H1 (cell line): ENCODE measurements at regions not wholly inside any gene's neighbourhood (a gene's known extent, or its start where the extent isn't known, plus 50 kb on each side); places are given as distances from the start of the nearest gene placed in this dataset.

Experiments
- CTCF ChIA-PET: fragments of 300-600 bp; sonication (Branson Sonifier 250); formaldehyde crosslinking; loops from one replicate; lab custom pipeline; 2021; ENCODE audit not compliant: partially characterized antibody; lab: Charles Lee
- POLR2A ChIA-PET: fragments of 300-600 bp; sonication (Branson Sonifier 250); formaldehyde crosslinking; loops from one replicate; lab custom pipeline; 2021; ENCODE audit warnings: inconsistent platforms; ENCODE audit not compliant: partially characterized antibody; lab: Charles Lee
- DNase-seq, 2 experiments: peaks; one replicate each; pipeline versions ENCODE4 v3.0.0 to v3.0.0-alpha.2; 2010 to 2022; ENCODE audit warnings: low spot score in 2 of 2, low read depth in 1 of 2, mixed read lengths in 1 of 2
- FAIRE-seq: peaks from 2 replicates; lab custom pipeline; 2011; peaks lifted over from hg19 to GRCh38; lab: Jason Lieb, UNC
- H2AFZ ChIP-seq: 2 replicates; pipeline ENCODE4 v1.8.1; 2012; ENCODE audit warnings: low read length, inconsistent platforms
- H2AK5ac ChIP-seq: 2 replicates; pipeline ENCODE4 v1.6.1; 2013; ENCODE audit warnings: low read depth, low read length
- H2BK120ac ChIP-seq: replicated peaks from 2 replicates; pipeline ENCODE3; 2013; ENCODE audit warnings: low read depth, low read length, inconsistent platforms
- H2BK12ac ChIP-seq: 2 replicates; pipeline ENCODE4 v1.6.1; 2013; ENCODE audit warnings: low read depth, low read length
- H2BK15ac ChIP-seq: 2 replicates; pipeline ENCODE4 v1.6.1; 2013; ENCODE audit warnings: low read length
- H2BK20ac ChIP-seq: 2 replicates; pipeline ENCODE4 v1.6.1; 2013; ENCODE audit warnings: low read length
- H2BK5ac ChIP-seq: 2 replicates; pipeline ENCODE4 v1.6.1; 2013; ENCODE audit warnings: low read depth, low read length
- H3K14ac ChIP-seq: 2 replicates; pipeline ENCODE4 v1.6.1; 2013; ENCODE audit warnings: inconsistent platforms; ENCODE audit not compliant: insufficient read length
- H3K18ac ChIP-seq: 2 replicates; pipeline ENCODE4 v1.6.1; 2013; ENCODE audit warnings: low read length; ENCODE audit errors: extremely low read depth
- H3K23ac ChIP-seq: 2 replicates; pipeline ENCODE4 v1.6.1; 2013; ENCODE audit warnings: inconsistent platforms; ENCODE audit not compliant: insufficient read length
- H3K23me2 ChIP-seq: 2 replicates; pipeline ENCODE4 v1.6.1; 2013; ENCODE audit warnings: low read depth, low read length
- H3K27ac ChIP-seq: 2 replicates; pipeline ENCODE4 v1.6.1; 2011; ENCODE audit warnings: low read depth, low read length, inconsistent platforms
- H3K27me3 ChIP-seq, 4 experiments: replicated peaks in 1 of 4; 1 replicate in 1 of 4; 2 replicates in 3 of 4; pipeline versions ENCODE4 v1.6.1 to v1.8.1; 2011 to 2013; ENCODE audit warnings: low read length in 3 of 4, mild to moderate bottlenecking in 3 of 4, inconsistent platforms in 2 of 4, mixed read lengths in 2 of 4, moderate library complexity in 1 of 4; ENCODE audit not compliant: control insufficient read depth in 3 of 4, insufficient read depth in 3 of 4; ENCODE audit errors: extremely low read depth in 1 of 4
- H3K36me3 ChIP-seq, 4 experiments: 2 replicates each; pipeline versions ENCODE4 v1.6.1 to v1.8.1; 2011 to 2013; ENCODE audit warnings: mild to moderate bottlenecking in 4 of 4, low read length in 3 of 4, moderate library complexity in 2 of 4, control low read depth in 1 of 4, inconsistent platforms in 1 of 4; ENCODE audit not compliant: insufficient read depth in 4 of 4, control insufficient read depth in 2 of 4
- H3K4ac ChIP-seq: replicated peaks from 2 replicates; pipeline ENCODE3; 2013; ENCODE audit warnings: low read length, low read depth, mixed read lengths, inconsistent platforms; ENCODE audit not compliant: insufficient read length
- H3K4me1 ChIP-seq, 4 experiments: replicated peaks in 1 of 4; 1 replicate in 1 of 4; 2 replicates in 3 of 4; pipeline versions ENCODE4 v1.6.1 to v1.8.1; 2011 to 2013; ENCODE audit warnings: low read length in 3 of 4, inconsistent platforms in 2 of 4, mixed read lengths in 1 of 4; ENCODE audit not compliant: insufficient read depth in 4 of 4, control insufficient read depth in 3 of 4
- H3K4me2 ChIP-seq, 2 experiments: 2 replicates each; pipeline versions ENCODE4 v1.6.1 to v1.8.1; 2011 to 2013; ENCODE audit warnings: low read depth in 2 of 2, low read length in 2 of 2, control low read depth in 1 of 2, inconsistent platforms in 1 of 2, mild to moderate bottlenecking in 1 of 2; ENCODE audit not compliant: insufficient read depth in 1 of 2
- H3K4me3 ChIP-seq, 4 experiments: fragments of 200-600, 300-600 bp in 1 of 4; sonication (generic), shearing (Covaris generic), sonication (Bioruptor Twin) in 1 of 4; 2 replicates each; pipeline versions ENCODE4 v1.5.1 to v1.8.1; 2011 to 2016; ENCODE audit warnings: low read length in 4 of 4, low read depth in 3 of 4, control low read depth in 2 of 4, inconsistent platforms in 2 of 4, mild to moderate bottlenecking in 2 of 4, mixed read lengths in 1 of 4, moderate library complexity in 1 of 4; ENCODE audit not compliant: insufficient read depth in 2 of 4; ENCODE audit errors: extremely low read depth in 1 of 4
- H3K56ac ChIP-seq: replicated peaks from 2 replicates; pipeline ENCODE3; 2013; ENCODE audit warnings: low read depth, mild to moderate bottlenecking, mixed read lengths, low read length, inconsistent platforms; ENCODE audit not compliant: insufficient read length
- H3K79me1 ChIP-seq: 2 replicates; pipeline ENCODE4 v1.6.1; 2013; ENCODE audit warnings: low read depth, low read length, control low read depth
- H3K79me2 ChIP-seq, 2 experiments: 2 replicates each; pipeline versions ENCODE4 v1.6.1 to v1.8.1; 2012 to 2013; ENCODE audit warnings: low read length in 2 of 2, mild to moderate bottlenecking in 2 of 2, inconsistent platforms in 1 of 2; ENCODE audit not compliant: insufficient read depth in 2 of 2, control insufficient read depth in 1 of 2
- H3K9ac ChIP-seq, 4 experiments: replicated peaks in 1 of 4; 1 replicate in 1 of 4; 2 replicates in 3 of 4; pipeline versions ENCODE4 v1.6.1 to v1.8.1; 2011 to 2013; ENCODE audit warnings: low read depth in 3 of 4, low read length in 3 of 4, control low read depth in 2 of 4, mild to moderate bottlenecking in 2 of 4, moderate library complexity in 2 of 4, inconsistent platforms in 1 of 4; ENCODE audit errors: extremely low read depth in 1 of 4
- H3K9me3 ChIP-seq, 2 experiments: 2 replicates each; pipeline versions ENCODE4 v1.6.1 to v1.8.1; 2012 to 2013; ENCODE audit warnings: mild to moderate bottlenecking in 2 of 2, moderate library complexity in 2 of 2, control low read depth in 1 of 2, inconsistent platforms in 1 of 2, low read depth in 1 of 2, low read length in 1 of 2, mixed read lengths in 1 of 2; ENCODE audit not compliant: insufficient read depth in 2 of 2
- H4K20me1 ChIP-seq, 2 experiments: replicated peaks in 1 of 2; 2 replicates each; pipeline versions ENCODE3 to v1.8.1; 2011 to 2013; ENCODE audit warnings: inconsistent platforms in 2 of 2, low read length in 2 of 2, mild to moderate bottlenecking in 1 of 2; ENCODE audit not compliant: insufficient read depth in 2 of 2, control insufficient read depth in 1 of 2
- H4K5ac ChIP-seq: 2 replicates; pipeline ENCODE4 v1.6.1; 2013; ENCODE audit warnings: low read length, low read depth, mixed read lengths, inconsistent platforms; ENCODE audit not compliant: insufficient read length
- H4K8ac ChIP-seq: 2 replicates; pipeline ENCODE4 v1.8.0; 2013; ENCODE audit warnings: mild to moderate bottlenecking, moderate library complexity, low read length, inconsistent platforms; ENCODE audit not compliant: insufficient read depth; ENCODE audit errors: extremely low read depth
- H4K91ac ChIP-seq: replicated peaks from 2 replicates; pipeline ENCODE3; 2013; ENCODE audit warnings: low read length, mixed read lengths, inconsistent platforms; ENCODE audit not compliant: insufficient read length
- CHD1 ChIP-seq: IDR thresholded peaks from 2 replicates; pipeline ENCODE4 v1.6.1; 2012; ENCODE audit warnings: low read depth, low read length, improper control_type of control experiment
- CREB1 ChIP-seq: IDR thresholded peaks from 2 replicates; pipeline ENCODE4 v1.6.1; 2012; ENCODE audit warnings: inconsistent platforms
- CTBP2 ChIP-seq: IDR thresholded peaks from 2 replicates; pipeline ENCODE4 v1.7.0; 2011; ENCODE audit warnings: borderline replicate concordance, mild to moderate bottlenecking, moderate library complexity, mixed read lengths, low read length; ENCODE audit not compliant: insufficient read depth, insufficient read length
- GABPA ChIP-seq: IDR thresholded peaks from 2 replicates; pipeline ENCODE4 v1.6.1; 2011; ENCODE audit warnings: mild to moderate bottlenecking, low read length, moderate library complexity, borderline replicate concordance; ENCODE audit not compliant: insufficient read depth
- JUND ChIP-seq: IDR thresholded peaks from 2 replicates; pipeline ENCODE4 v1.6.1; 2011; ENCODE audit warnings: mild to moderate bottlenecking, improper control_type of control experiment, low read length
- MAFK ChIP-seq: IDR thresholded peaks from 2 replicates; pipeline ENCODE4 v1.6.1; 2012; ENCODE audit warnings: low read depth, mild to moderate bottlenecking, improper control_type of control experiment, low read length
- RAD21 ChIP-seq, 2 experiments: IDR thresholded peaks in 1 of 2; conservative IDR thresholded peaks in 1 of 2; 2 replicates each; pipeline ENCODE4 v1.6.1; 2011; ENCODE audit warnings: low read depth in 2 of 2, low read length in 2 of 2, improper control_type of control experiment in 1 of 2, inconsistent platforms in 1 of 2, mild to moderate bottlenecking in 1 of 2, moderate library complexity in 1 of 2
- RBBP5 ChIP-seq: IDR thresholded peaks from 2 replicates; pipeline ENCODE4 v1.7.1; 2012; ENCODE audit warnings: low read depth, mild to moderate bottlenecking, inconsistent platforms, low read length, moderate library complexity, borderline replicate concordance
- RXRA ChIP-seq: IDR thresholded peaks from 2 replicates; pipeline ENCODE4 v1.6.1; 2011; ENCODE audit warnings: low read depth, mild to moderate bottlenecking, low read length, moderate library complexity; ENCODE audit not compliant: insufficient read depth
- SIRT6 ChIP-seq: IDR thresholded peaks from one replicate; pipeline ENCODE4 v1.7.1; 2012; ENCODE audit warnings: low read length, inconsistent platforms
- YY1 ChIP-seq: IDR thresholded peaks from 2 replicates; pipeline ENCODE4 v1.6.1; 2011; ENCODE audit warnings: low read depth, mild to moderate bottlenecking, low read length
- WGBS, 2 experiments: shearing (Covaris generic) in 1 of 2; methylation state at CpG; one replicate each; pipeline versions ENCODE4 v1.1.6 to v1.1.7; 2013 to 2015; ENCODE audit warnings: low lambda C conversion rate in 2 of 2, mixed read lengths in 2 of 2, inconsistent platforms in 1 of 2, low coverage in 1 of 2, missing lambda C conversion rate in 1 of 2; ENCODE audit not compliant: insufficient replicate concordance in 2 of 2, insufficient coverage in 1 of 2, insufficient read length in 1 of 2; ENCODE audit errors: extremely low coverage in 1 of 2, missing lambda C conversion rate in 1 of 2; 5-methylcytosine and 5-hydroxymethylcytosine counted together
- TF ChIP-seq, protein P1 (sequence below): IDR thresholded peaks from 2 replicates; pipeline ENCODE4 v1.6.1; 2011; ENCODE audit warnings: low read depth, mild to moderate bottlenecking, low read length; ENCODE audit not compliant: insufficient read depth

DNA sequence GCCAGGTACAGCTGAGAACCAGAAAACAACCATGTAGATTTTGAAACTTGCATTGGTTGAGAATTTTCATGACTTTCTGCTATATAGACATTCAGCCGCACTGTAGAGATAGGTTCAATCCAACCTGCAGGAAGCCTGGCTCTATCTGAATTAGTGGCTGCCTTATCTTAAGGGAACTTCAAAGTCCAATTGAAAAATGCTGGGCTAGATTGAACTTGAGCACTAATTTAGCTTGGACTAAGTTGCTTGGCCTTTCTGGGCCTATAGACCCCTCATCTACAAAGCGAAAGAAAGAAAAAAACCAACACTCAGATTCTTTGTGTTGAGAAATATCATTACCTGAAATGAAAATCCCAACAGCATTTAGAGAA lies 332.4 kb downstream of the NUAK1 start:
- Histone ChIP-seq H4K8ac (no peak overlapping the region), H4K5ac (no peak overlapping the region), H3K36me3 (no peaks in the 10 kb centered on the region), H3K4ac (no peak overlapping the region), H3K27ac (no peak overlapping the region), H3K56ac (no peak overlapping the region), H3K23ac (no peak overlapping the region), H2BK20ac (no peak overlapping the region), H3K14ac (no peak overlapping the region), H2BK12ac (no peak overlapping the region), H3K79me1 (no peaks in the 10 kb centered on the region), H3K4me2 (no peak overlapping the region)
- no peak for DNase-seq
- TF ChIP-seq, protein P1, sequence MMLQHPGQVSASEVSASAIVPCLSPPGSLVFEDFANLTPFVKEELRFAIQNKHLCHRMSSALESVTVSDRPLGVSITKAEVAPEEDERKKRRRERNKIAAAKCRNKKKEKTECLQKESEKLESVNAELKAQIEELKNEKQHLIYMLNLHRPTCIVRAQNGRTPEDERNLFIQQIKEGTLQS = no peak
- TF ChIP-seq RAD21 (IDR thresholded peaks at IDR 0.05 in 1 of 2, conservative IDR thresholded peaks at IDR 0.05 in 1 of 2; ENCODE audit: low read depth in 2 of 2, low read length in 2 of 2) (no peak), GABPA (no peak), JUND (no peak), CTBP2 (no peak), CREB1 (no peak), SIRT6 (no peak), MAFK (no peak), CHD1 (no peak), RXRA (no peak), RBBP5 (no peak), YY1 (no peak)
- TF ChIP-seq, all 59 proteins: peak for 0
- H2AFZ ChIP-seq = no peak overlapping the region
- H4K20me1 ChIP-seq = no peaks in the 10 kb centered on the region
- ChIA-PET POLR2A (no interaction called here), CTCF (no interaction called here)
- no peak overlapping the region for H3K4me3 ChIP-seq
- H3K18ac ChIP-seq = no peak overlapping the region
- H2BK15ac ChIP-seq = no peak overlapping the region
- H3K9ac ChIP-seq = no peak overlapping the region
- H3K27me3 ChIP-seq = peaks cover 0 to 1% (median 0%) of the 10 kb centered on the region in 4 experiments; a peak in 1 of 7 replicates
- no peak overlapping the region for H2AK5ac ChIP-seq
- no peak overlapping the region for H2BK5ac ChIP-seq
- H3K23me2 ChIP-seq = no peaks in the 10 kb centered on the region; the same call in 1 of the 2 replicates
- no peak for FAIRE-seq
- H2BK120ac ChIP-seq = no peak overlapping the region
- H4K91ac ChIP-seq = no peak overlapping the region
- no peaks in the 10 kb centered on the region for H3K4me1 ChIP-seq
- H3K79me2 ChIP-seq = no peaks in the 10 kb centered on the region
- no peaks in the 10 kb centered on the region for H3K9me3 ChIP-seq
- 98% methylated on average over 2 of the region's 2 CpGs; no CpG with 5 or more reads in 1 of the 2 experiments for WGBS, 2 experiments
